ENCODE measurements at regions not wholly inside any gene's neighbourhood (a gene's known extent, or its start where the extent isn't known, plus 50 kb on each side); places are given as distances from the start of the nearest gene placed in this dataset.
A peak's percentile ranks its signal among the peaks of the same experiment; 100 is the strongest.
"Not testable (repeated sequence)": the region's sequence is repeated elsewhere in the genome, so short reads cannot be mapped to it uniquely, and the experiment has no call there.

- TF ChIP-seq ZNF18 (tag by site-specific recombination; IDR thresholded peaks at IDR 0.05) (0 out of 2 replicates have a peak, but pooled peaks have one; percentile 25), ZNF398 (tag by site-specific recombination; IDR thresholded peaks at IDR 0.05) (peak; percentile 63), GFI1B (tag by site-specific recombination; IDR thresholded peaks at IDR 0.05) (0 out of 2 replicates have a peak, but pooled peaks have one; percentile 40), GLIS2 (tag by site-specific recombination; IDR thresholded peaks at IDR 0.05) (peak; percentile 57; the same call in 1 of the 2 replicates), BCL11B (tag by site-specific recombination; IDR thresholded peaks at IDR 0.05; ENCODE audit: low read depth) (peak; percentile 57; the same call in 1 of the 2 replicates), ZXDB (tag by site-specific recombination; IDR thresholded peaks at IDR 0.05) (peak; percentile 55), SP7 (tag by site-specific recombination; IDR thresholded peaks at IDR 0.05) (peak; percentile 64), GLIS1 (tag by site-specific recombination; IDR thresholded peaks at IDR 0.05) (peak; percentile 95), KLF1 (tag by site-specific recombination; IDR thresholded peaks at IDR 0.05) (peak; percentile 85), ZNF623 (tag by site-specific recombination; IDR thresholded peaks at IDR 0.05) (peak; percentile 72; the same call in 1 of the 2 replicates), FEZF1 (tag by site-specific recombination; IDR thresholded peaks at IDR 0.05) (peak; percentile 93), ZBTB8A (tag by site-specific recombination; IDR thresholded peaks at IDR 0.05) (peak; percentile 23; the same call in 1 of the 2 replicates), ZNF843 (tag by site-specific recombination; IDR thresholded peaks at IDR 0.05) (peak; percentile 78; the same call in 1 of the 2 replicates), TSHZ1 (tag by site-specific recombination; IDR thresholded peaks at IDR 0.05; ENCODE audit: borderline replicate concordance) (peak; percentile 25; the same call in 1 of the 2 replicates)
Measured at GRCh38 chr3:193001113-193001512, 83.5 kb upstream of the MB21D2 start (continued).

GRCh38 chr3:193003624-193004023, 86.0 kb upstream of the MB21D2 start:
- H3K4me3 ChIP-seq (ENCODE audit: low read depth, low read length); H3K4me1 ChIP-seq (ENCODE audit: control insufficient read depth, insufficient read depth, low read length); H3K27ac ChIP-seq (ENCODE audit: extremely low read depth, low read depth, low read length); CTCF ChIA-PET; POLR2A ChIA-PET; H3K36me3 ChIP-seq (ENCODE audit: control insufficient read depth in 2 of 2, insufficient read depth in 1 of 2, low read length in 2 of 2); H3K9me3 ChIP-seq (ENCODE audit: control insufficient read depth, insufficient read depth, low read depth, low read length): not testable (repeated sequence)
- TF ChIP-seq ZBTB21 (tag by site-specific recombination; IDR thresholded peaks at IDR 0.05) = peak; percentile 34; the same call in 1 of the 2 replicates
- peak; percentile 86 for TF ChIP-seq ZNF843 (tag by site-specific recombination; IDR thresholded peaks at IDR 0.05)
- TF ChIP-seq HIC1 (tag by site-specific recombination; IDR thresholded peaks at IDR 0.05) = peak; percentile 74
- peak; percentile 41; the same call in 1 of the 2 replicates for TF ChIP-seq INSM2 (tag by site-specific recombination; IDR thresholded peaks at IDR 0.05)
- peak; percentile 79 for TF ChIP-seq BCL11B (tag by site-specific recombination; IDR thresholded peaks at IDR 0.05; ENCODE audit: low read depth)
- 0 out of 2 replicates have a peak, but pooled peaks have one; percentile 12 for TF ChIP-seq ZNF18 (tag by site-specific recombination; IDR thresholded peaks at IDR 0.05)
- peak; percentile 84 for TF ChIP-seq FEZF1 (tag by site-specific recombination; IDR thresholded peaks at IDR 0.05)
- TF ChIP-seq GFI1B (tag by site-specific recombination; IDR thresholded peaks at IDR 0.05) = peak; percentile 37; the same call in 1 of the 2 replicates
- TF ChIP-seq GLI2 (tag by site-specific recombination; IDR thresholded peaks at IDR 0.05; ENCODE audit: borderline replicate concordance, low read depth) = peak; percentile 40; the same call in 1 of the 2 replicates
- TF ChIP-seq OVOL3 (tag by site-specific recombination; IDR thresholded peaks at IDR 0.05) = peak; percentile 75; the same call in 1 of the 2 replicates
- TF ChIP-seq PRDM4 (tag by site-specific recombination; IDR thresholded peaks at IDR 0.05) = peak; percentile 89
